Urinary bladder (tissue), 3 donors: ENCODE measurements at regions not wholly inside any gene's neighbourhood (a gene's known extent, or its start where the extent isn't known, plus 50 kb on each side); places are given as distances from the start of the nearest gene placed in this dataset.
"Not testable (repeated sequence)": the region's sequence is repeated elsewhere in the genome, so short reads cannot be mapped to it uniquely, and the experiment has no call there.

Experiments
- DNase-seq: peaks from one replicate; pipeline ENCODE4 v3.0.0-alpha.2; 2015; ENCODE audit errors: extremely low spot score
- H3K27ac ChIP-seq: one replicate; pipeline ENCODE4 v1.5.1; 2013; ENCODE audit warnings: low read depth, mild to moderate bottlenecking, moderate library complexity
- H3K36me3 ChIP-seq: one replicate; pipeline ENCODE4 v1.6.1; 2013; ENCODE audit warnings: mild to moderate bottlenecking, moderate library complexity; ENCODE audit not compliant: insufficient read depth
- H3K4me1 ChIP-seq: one replicate; pipeline ENCODE4 v1.6.1; 2013; ENCODE audit warnings: mild to moderate bottlenecking, moderate library complexity; ENCODE audit not compliant: insufficient read depth
- H3K4me3 ChIP-seq: one replicate; pipeline ENCODE4 v1.5.1; 2013; ENCODE audit warnings: low read depth, low read length
- WGBS: extraction: QIAGEN DNeasy Blood & Tissue Kit; methylation state at CpG from one replicate; pipeline ENCODE4 v1.1.7; 2013; 5-methylcytosine and 5-hydroxymethylcytosine counted together
- donor health status: healthy with polysubstance abuse.
- donor health status: healthy.

DNA sequence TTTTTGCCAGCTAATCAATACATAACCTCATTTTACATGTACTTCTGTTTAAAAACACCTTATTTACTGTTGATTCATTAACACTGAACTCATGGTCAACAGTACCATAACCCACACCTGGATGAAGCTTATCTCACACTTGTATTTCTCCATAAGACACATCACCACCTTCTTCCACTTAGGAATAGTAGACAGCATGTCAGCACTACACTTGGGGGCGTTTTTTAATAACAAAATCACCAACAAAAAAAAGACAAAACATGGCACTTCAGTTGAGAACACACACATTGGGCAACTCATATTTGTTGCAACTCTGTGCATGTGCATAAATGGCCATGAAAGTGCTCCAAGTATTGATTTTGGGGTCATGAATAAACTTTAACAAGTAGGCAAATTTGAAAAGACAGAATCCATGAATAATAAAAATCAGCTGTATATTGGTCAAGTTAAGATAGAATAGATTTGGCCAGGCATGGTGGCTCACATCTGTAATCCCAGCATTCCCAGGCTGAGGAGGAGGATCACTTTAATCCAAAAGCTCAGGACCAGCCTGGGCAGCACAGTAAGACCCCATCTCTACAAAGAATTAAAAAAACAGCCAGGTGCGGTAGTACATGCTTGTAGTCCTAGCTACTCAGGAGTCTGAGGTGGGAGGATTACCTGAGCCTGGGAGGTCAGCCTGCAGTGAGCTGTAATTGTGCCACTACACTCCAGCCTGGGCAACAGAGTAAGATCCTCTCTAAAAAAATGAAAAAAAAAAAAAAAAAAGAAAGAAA lies 84.4 kb upstream of the SRD5A2 start:
- Histone ChIP-seq H3K36me3 (no peaks in the 10 kb centered on the region), H3K4me1 (no peaks in the 10 kb centered on the region), H3K27ac (no peak overlapping the region), H3K4me3 (no peak overlapping the region)
- DNase-seq = no peak
- WGBS = 87% methylated on average over 2 of the region's 2 CpGs

DNA sequence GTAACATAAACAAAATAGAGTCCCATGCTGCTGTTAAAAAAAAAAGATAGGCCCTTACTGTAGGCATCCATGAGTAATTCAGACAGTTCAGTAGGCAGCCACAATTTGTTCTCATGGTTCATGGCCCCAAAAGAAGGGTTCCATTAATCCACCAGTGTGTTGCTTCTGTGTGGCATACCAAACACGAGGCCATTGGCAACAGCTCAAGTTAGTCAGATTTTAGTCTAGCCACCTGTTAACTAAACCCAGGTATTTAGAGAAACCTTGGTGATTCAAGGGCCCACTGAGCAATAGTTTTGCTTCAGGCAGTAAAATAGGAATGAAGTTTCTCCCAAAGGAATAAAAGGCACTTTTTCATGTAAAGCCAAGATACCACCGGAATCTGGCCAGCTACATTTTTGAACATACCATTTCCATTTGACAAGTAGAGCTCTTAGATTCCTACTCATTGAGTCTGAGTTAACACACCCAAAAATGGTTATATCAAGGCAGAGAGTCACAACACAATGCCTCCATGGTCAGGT lies 80.1 kb upstream of the SRD5A2 start:
- Histone ChIP-seq H3K4me1 (no peaks in the 10 kb centered on the region), H3K27ac (no peak overlapping the region), H3K4me3 (no peak overlapping the region), H3K36me3 (no peaks in the 10 kb centered on the region)
- WGBS = 70% methylated on average over 2 of the region's 2 CpGs
- no peak for DNase-seq

DNA sequence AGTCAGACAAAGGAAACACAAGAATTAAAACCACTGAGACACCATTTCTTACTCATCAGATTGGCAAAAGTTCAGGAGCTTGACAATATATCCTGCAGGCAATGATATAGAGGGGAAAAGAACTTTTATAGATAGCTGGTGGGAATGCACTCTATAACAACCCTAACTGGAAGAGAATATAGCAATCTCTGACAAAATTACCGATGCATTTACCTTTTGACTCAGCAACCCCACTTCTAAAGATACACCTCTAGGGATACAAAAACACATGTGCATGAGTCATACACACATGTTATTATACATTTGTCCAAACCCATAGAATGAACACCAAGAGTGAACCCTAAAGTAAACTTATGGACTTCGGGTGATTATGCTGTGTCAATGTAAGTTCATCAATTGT lies 79.4 kb upstream of the SRD5A2 start:
- DNase-seq = no peak
- WGBS = 85% methylated on average over 2 of the region's 2 CpGs
- Histone ChIP-seq H3K36me3 (no peaks in the 10 kb centered on the region), H3K27ac (no peak overlapping the region), H3K4me1 (no peaks in the 10 kb centered on the region), H3K4me3 (no peak overlapping the region)

DNA sequence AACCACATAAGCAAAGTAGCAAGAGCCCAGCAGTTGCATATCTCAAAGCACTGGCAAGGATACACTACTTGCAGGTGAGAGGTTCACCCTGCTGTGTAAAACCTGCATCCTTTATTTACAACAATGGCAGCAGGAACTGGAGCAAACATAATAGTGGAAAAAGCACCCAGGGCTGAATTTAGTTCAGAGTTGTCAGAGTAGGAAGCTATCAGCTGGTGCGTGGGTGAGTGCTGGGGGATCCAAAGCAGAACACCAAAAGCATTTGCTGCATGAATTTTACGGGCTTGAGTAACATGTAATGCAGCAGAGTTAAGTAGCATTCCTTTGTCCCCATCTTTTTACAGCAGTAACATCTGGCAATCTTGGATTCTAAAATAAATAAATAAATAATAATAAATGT lies 73.5 kb upstream of the SRD5A2 start:
- WGBS = 20% methylated on average over 2 of the region's 2 CpGs
- peak; percentile 17 for DNase-seq

DNA sequence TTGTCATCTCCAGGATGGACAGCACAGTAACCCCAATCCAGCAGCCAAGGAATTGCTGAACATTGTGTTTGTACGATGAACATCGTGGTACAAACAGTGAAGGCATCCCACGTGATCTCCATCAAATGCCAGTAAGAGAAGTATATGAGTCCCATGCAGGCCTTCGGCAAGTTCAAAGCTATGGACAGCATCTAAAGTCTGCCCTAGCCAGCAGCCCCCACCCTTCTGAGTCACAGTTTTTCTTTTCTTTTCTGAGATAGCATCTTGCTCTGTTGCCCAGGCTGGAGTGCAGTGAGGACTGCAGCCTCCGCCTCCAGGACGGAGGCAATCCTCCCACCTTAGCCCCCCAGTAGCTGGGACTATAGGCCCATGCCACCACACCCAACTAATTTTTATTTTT lies 71.0 kb upstream of the SRD5A2 start:
- Histone ChIP-seq H3K27ac (no peak overlapping the region), H3K4me3 (no peak overlapping the region), H3K36me3 (no peaks in the 10 kb centered on the region), H3K4me1 (no peaks in the 10 kb centered on the region)
- DNase-seq = no peak
- 97% methylated on average over 6 of the region's 6 CpGs for WGBS

More for the DNA sequence above, 73.5 kb upstream of the SRD5A2 start:
- H3K36me3 ChIP-seq = no peaks in the 10 kb centered on the region
- H3K27ac ChIP-seq = no peak overlapping the region
- H3K4me3 ChIP-seq = no peak overlapping the region
- no peaks in the 10 kb centered on the region for H3K4me1 ChIP-seq

DNA sequence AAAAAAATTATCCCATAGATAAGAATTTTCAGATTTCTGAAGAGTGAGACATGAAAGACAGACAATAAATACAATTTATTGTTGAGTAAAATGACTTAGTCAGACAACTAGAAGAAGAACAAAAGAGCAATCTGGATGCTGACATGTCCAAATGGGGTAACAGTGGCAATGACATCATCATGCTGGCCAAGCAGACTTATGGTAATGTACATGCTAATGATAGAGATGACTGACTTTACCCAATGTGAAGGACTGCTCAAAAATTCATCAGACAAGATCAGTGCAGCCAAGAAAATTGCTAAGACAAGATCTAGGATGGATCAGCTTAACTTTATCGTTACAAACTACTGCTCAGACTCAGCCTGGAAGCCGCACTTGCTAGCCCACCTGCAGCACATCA lies 70.5 kb upstream of the SRD5A2 start:
- WGBS = 91% methylated on average over 2 of the region's 2 CpGs
- H3K4me1 ChIP-seq = no peaks in the 10 kb centered on the region
- H3K36me3 ChIP-seq = no peaks in the 10 kb centered on the region
- no peak overlapping the region for H3K27ac ChIP-seq
- H3K4me3 ChIP-seq = no peak overlapping the region
- DNase-seq = no peak

DNA sequence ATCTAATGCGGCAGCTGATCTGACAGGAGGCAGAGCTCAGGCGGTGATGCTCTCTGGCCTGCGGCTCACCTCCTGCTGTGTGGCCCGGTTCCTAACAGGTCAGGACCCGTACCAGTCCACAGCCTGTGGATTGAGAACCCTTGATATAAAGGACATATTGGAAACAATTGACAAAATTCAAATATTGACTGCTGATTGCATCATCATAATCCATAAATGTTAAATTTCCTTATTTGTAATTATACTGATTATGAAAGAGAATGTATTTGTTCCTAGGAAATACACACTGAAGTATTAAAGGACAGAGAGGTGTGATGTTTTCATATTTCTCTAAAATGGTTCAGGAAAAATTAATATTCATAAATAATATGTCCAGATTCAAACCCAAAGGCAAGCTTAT lies 63.8 kb upstream of the SRD5A2 start:
- no peak for DNase-seq
- 73% methylated on average over 5 of the region's 5 CpGs for WGBS
- Histone ChIP-seq H3K27ac (no peak overlapping the region), H3K4me3 (no peak overlapping the region), H3K4me1 (no peaks in the 10 kb centered on the region), H3K36me3 (no peaks in the 10 kb centered on the region)

DNA sequence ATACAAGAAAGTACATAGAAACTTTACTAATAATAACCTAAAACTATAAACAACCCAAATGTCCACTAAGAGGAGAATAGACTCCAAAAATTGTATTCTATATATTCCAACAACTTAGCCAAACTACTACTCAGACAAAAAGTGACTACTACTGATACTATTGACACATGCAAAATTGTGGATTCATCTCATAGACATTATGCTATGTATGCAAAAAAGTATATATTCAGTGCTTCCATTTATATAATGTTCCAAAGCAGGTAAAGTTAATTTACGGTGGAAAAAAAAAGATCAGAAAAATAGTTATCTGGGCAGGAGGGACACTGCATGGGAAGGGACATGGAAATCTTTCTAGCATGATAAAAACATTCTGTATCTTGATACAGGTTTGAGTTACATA lies 62.0 kb upstream of the SRD5A2 start:
- Histone ChIP-seq H3K36me3 (no peaks in the 10 kb centered on the region), H3K4me1 (no peaks in the 10 kb centered on the region), H3K27ac (no peak overlapping the region), H3K4me3 (no peak overlapping the region)
- WGBS = 90% methylated on average over 1 of the region's 1 CpG
- DNase-seq = no peak

DNA sequence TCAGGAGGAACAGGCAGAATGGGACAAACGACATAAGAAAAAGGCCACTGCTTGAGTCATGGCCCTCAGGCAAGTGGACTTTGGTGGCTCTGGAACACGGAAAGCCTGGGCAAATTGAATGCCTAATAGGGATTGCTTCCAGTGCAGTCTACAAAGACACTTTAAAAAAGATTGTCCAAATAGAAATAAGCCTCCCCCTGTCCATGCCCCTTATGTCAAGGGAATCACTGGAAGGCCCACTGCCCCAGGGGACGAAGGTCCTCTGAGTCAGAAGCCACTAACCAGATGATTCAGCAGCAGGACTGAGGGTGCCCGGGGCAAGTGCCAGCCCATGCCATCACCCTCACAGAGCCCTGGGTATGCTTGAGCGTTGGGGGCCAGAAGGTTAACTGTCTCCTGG lies 51.5 kb upstream of the SRD5A2 start:
- H3K4me3 ChIP-seq, H3K36me3 ChIP-seq, H3K27ac ChIP-seq, H3K4me1 ChIP-seq, DNase-seq: not testable (repeated sequence)
- WGBS = 78% methylated on average over 5 of the region's 5 CpGs
